ENCODE measurements at regions not wholly inside any gene's neighbourhood (a gene's known extent, or its start where the extent isn't known, plus 50 kb on each side); places are given as distances from the start of the nearest gene placed in this dataset.

- Mint-ChIP-seq H3K36me3 (no peaks in the 10 kb centered on the region), H3K27ac (peak overlapping the region in 1 of 7 donors; percentile 6), H3K4me3 (no peak overlapping the region), H3K9me3 (no peaks in the 10 kb centered on the region), H3K4me1 (no peaks in the 10 kb centered on the region), H3K27me3 (ENCODE audit: low read depth in 3 of 3) (peaks cover 5 to 25% (median 7%) of the 10 kb centered on the region in 3 donors)
- Histone ChIP-seq H3K79me2 (ENCODE audit: insufficient read depth, low read length) (no peaks in the 10 kb centered on the region), H3K9ac (ENCODE audit: insufficient read depth, low read length, poor library complexity, severe bottlenecking) (no peak overlapping the region), H4K20me1 (ENCODE audit: insufficient read depth, low read length) (no peaks in the 10 kb centered on the region), H3K4me1 (ENCODE audit: control insufficient read depth in 1 of 2, insufficient read depth in 2 of 2, low read length in 2 of 2) (no peaks in the 10 kb centered on the region), H3K9me3 (replicated peaks in 1 of 2; ENCODE audit: control insufficient read depth in 1 of 2, insufficient read depth in 1 of 2, low read length in 2 of 2) (no peaks in the 10 kb centered on the region), H3K36me3 (replicated peaks in 1 of 2; ENCODE audit: control insufficient read depth in 1 of 2, insufficient read depth in 2 of 2, low read length in 2 of 2) (no peaks in the 10 kb centered on the region), H3K27ac (ENCODE audit: low read depth in 1 of 2, low read length in 2 of 2) (no peak overlapping the region), H2AFZ (ENCODE audit: insufficient read depth, low read depth, low read length, poor library complexity, severe bottlenecking) (no peak overlapping the region), H3K4me3 (replicated peaks in 1 of 3; ENCODE audit: low read depth in 2 of 3, low read length in 3 of 3) (no peak overlapping the region), H3K4me2 (replicated peaks; ENCODE audit: extremely low read depth, low read length, poor library complexity, severe bottlenecking) (no peak overlapping the region), H3K27me3 (ENCODE audit: control insufficient read depth in 2 of 2, insufficient read depth in 2 of 2, low read length in 2 of 2) (no peaks in the 10 kb centered on the region)
- 86% methylated on average over 6 of the region's 10 CpGs for WGBS (ENCODE audit: insufficient coverage)
- TF ChIP-seq CTCF (IDR thresholded peaks at IDR 0.05): no peak
- intact Hi-C loops (cut with micrococcal nuclease): no loop called here
- DNase-seq: no peak
Observed at GRCh38 chr9:126056312-126057021, 270.2 kb upstream of the MVB12B start.

GRCh38 chr9:126057121-126057825 lies 269.4 kb upstream of the MVB12B start:
- Mint-ChIP-seq H3K4me1 (no peaks in the 10 kb centered on the region), H3K4me3 (no peak overlapping the region), H3K27ac (no peak overlapping the region), H3K36me3 (no peaks in the 10 kb centered on the region), H3K27me3 (ENCODE audit: low read depth in 3 of 3) (peaks cover 5 to 25% (median 9%) of the 10 kb centered on the region in 3 donors), H3K9me3 (no peaks in the 10 kb centered on the region)
- intact Hi-C loops (cut with micrococcal nuclease): no loop called here
- Histone ChIP-seq H3K4me3 (replicated peaks in 1 of 3; ENCODE audit: low read depth in 2 of 3, low read length in 3 of 3) (no peak overlapping the region), H3K4me1 (ENCODE audit: control insufficient read depth in 1 of 2, insufficient read depth in 2 of 2, low read length in 2 of 2) (no peaks in the 10 kb centered on the region), H4K20me1 (ENCODE audit: insufficient read depth, low read length) (no peaks in the 10 kb centered on the region), H3K9ac (ENCODE audit: insufficient read depth, low read length, poor library complexity, severe bottlenecking) (no peak overlapping the region), H2AFZ (ENCODE audit: insufficient read depth, low read depth, low read length, poor library complexity, severe bottlenecking) (no peak overlapping the region), H3K27ac (ENCODE audit: low read depth in 1 of 2, low read length in 2 of 2) (no peak overlapping the region), H3K9me3 (replicated peaks in 1 of 2; ENCODE audit: control insufficient read depth in 1 of 2, insufficient read depth in 1 of 2, low read length in 2 of 2) (no peaks in the 10 kb centered on the region), H3K79me2 (ENCODE audit: insufficient read depth, low read length) (no peaks in the 10 kb centered on the region), H3K4me2 (replicated peaks; ENCODE audit: extremely low read depth, low read length, poor library complexity, severe bottlenecking) (no peak overlapping the region), H3K27me3 (ENCODE audit: control insufficient read depth in 2 of 2, insufficient read depth in 2 of 2, low read length in 2 of 2) (no peaks in the 10 kb centered on the region), H3K36me3 (replicated peaks in 1 of 2; ENCODE audit: control insufficient read depth in 1 of 2, insufficient read depth in 2 of 2, low read length in 2 of 2) (no peaks in the 10 kb centered on the region)
- DNase-seq: no peak
- no peak for TF ChIP-seq CTCF (IDR thresholded peaks at IDR 0.05)
- WGBS (ENCODE audit: insufficient coverage): 89% methylated on average over 8 of the region's 31 CpGs

Measured in CD14-positive monocyte (primary cell).